Fibroblast of lung (primary cell): ENCODE measurements at regions not wholly inside any gene's neighbourhood (a gene's known extent, or its start where the extent isn't known, plus 50 kb on each side); places are given as distances from the start of the nearest gene placed in this dataset.
A peak's percentile ranks its signal among the peaks of the same experiment; 100 is the strongest.

Source experiments
- DNase-seq, 2 donors: peaks; one replicate each; pipeline versions ENCODE4 v3.0.0 to v3.0.0-alpha.2; 2010; ENCODE audit warnings: low read depth in 2 of 2
- H2AFZ ChIP-seq: 2 replicates; pipeline ENCODE4 v1.5.1; 2012; ENCODE audit warnings: low read length, control low read depth, inconsistent platforms
- H3K27ac ChIP-seq: 2 replicates; pipeline ENCODE4 v1.5.1; 2011; ENCODE audit warnings: low read length, control low read depth; ENCODE audit not compliant: insufficient read depth
- H3K27me3 ChIP-seq: 2 replicates; pipeline ENCODE4 v1.5.1; 2011; ENCODE audit warnings: mild to moderate bottlenecking, low read length; ENCODE audit not compliant: control insufficient read depth, insufficient read depth
- H3K36me3 ChIP-seq: 2 replicates; pipeline ENCODE4 v1.5.1; 2011; ENCODE audit warnings: low read length; ENCODE audit not compliant: control insufficient read depth, insufficient read depth
- H3K4me1 ChIP-seq: 2 replicates; pipeline ENCODE4 v1.5.1; 2011; ENCODE audit warnings: low read length; ENCODE audit not compliant: control insufficient read depth, insufficient read depth; ENCODE audit errors: extremely low read depth
- H3K4me2 ChIP-seq: 2 replicates; pipeline ENCODE4 v1.5.1; 2011; ENCODE audit warnings: low read length, control low read depth; ENCODE audit not compliant: insufficient read depth; ENCODE audit errors: extremely low read depth
- H3K4me3 ChIP-seq, 4 experiments: fragments of 200-600 bp in 1 of 4; sonication (generic) in 1 of 4; replicated peaks in 1 of 4; 2 replicates each; pipeline ENCODE4 v1.5.1; 2011 to 2016; ENCODE audit warnings: low read length in 4 of 4, low read depth in 3 of 4, mild to moderate bottlenecking in 3 of 4, control low read depth in 2 of 4, inconsistent platforms in 1 of 4, mixed read lengths in 1 of 4; ENCODE audit not compliant: insufficient read depth in 1 of 4; ENCODE audit errors: control extremely low read depth in 1 of 4
- H3K79me2 ChIP-seq: 2 replicates; pipeline ENCODE4 v1.5.1; 2012; ENCODE audit warnings: mild to moderate bottlenecking, low read length, inconsistent platforms; ENCODE audit not compliant: control insufficient read depth, insufficient read depth
- H3K9ac ChIP-seq: 2 replicates; pipeline ENCODE4 v1.5.1; 2011; ENCODE audit warnings: mild to moderate bottlenecking, low read length, control low read depth; ENCODE audit not compliant: insufficient read depth
- H3K9me3 ChIP-seq: 2 replicates; pipeline ENCODE4 v1.5.1; 2012; ENCODE audit warnings: low read depth, low read length; ENCODE audit not compliant: control insufficient read depth, insufficient read depth
- H4K20me1 ChIP-seq: 2 replicates; pipeline ENCODE4 v1.5.1; 2011; ENCODE audit warnings: low read length; ENCODE audit not compliant: control insufficient read depth, insufficient read depth; ENCODE audit errors: extremely low read depth
- EZH2 ChIP-seq: IDR thresholded peaks from 2 replicates; pipeline ENCODE4 v1.5.1; 2012; ENCODE audit warnings: low read length, control low read depth, mild to moderate bottlenecking; ENCODE audit errors: missing control alignments
- TF ChIP-seq, protein P1 (sequence below), 2 donors: IDR thresholded peaks in 1 of 2; conservative IDR thresholded peaks in 1 of 2; 1 replicate in 1 of 2; 2 replicates in 1 of 2; pipeline ENCODE4 v1.5.1; 2011 to 2012; ENCODE audit warnings: low read length in 2 of 2, control low read depth in 1 of 2, inconsistent platforms in 1 of 2, low read depth in 1 of 2, mild to moderate bottlenecking in 1 of 2

DNA sequence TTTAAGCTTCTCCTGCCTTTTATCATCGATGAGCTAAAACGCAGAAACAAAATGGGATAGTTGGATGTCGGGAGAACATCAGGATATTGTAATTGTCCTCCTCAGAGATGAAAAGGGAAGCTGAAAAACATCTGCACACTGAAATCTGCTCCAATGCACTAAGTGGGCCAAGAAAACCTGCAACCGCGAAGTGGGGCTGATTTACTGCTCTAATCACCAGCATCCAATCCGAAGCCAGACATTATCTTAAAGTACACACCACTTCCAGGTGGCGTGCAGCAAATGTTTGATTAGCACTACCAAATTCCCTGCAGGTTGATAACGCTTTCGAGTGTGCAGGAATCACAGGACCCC lies 230.3 kb upstream of the SLC14A2 start:
- Histone ChIP-seq H3K36me3 (no peaks in the 10 kb centered on the region), H3K4me1 (no peaks in the 10 kb centered on the region), H3K4me2 (no peak overlapping the region), H2AFZ (no peak overlapping the region), H3K27me3 (no peaks in the 10 kb centered on the region), H3K79me2 (no peaks in the 10 kb centered on the region), H3K9ac (no peak overlapping the region), H3K4me3 (no peak overlapping the region), H3K9me3 (no peaks in the 10 kb centered on the region), H4K20me1 (no peaks in the 10 kb centered on the region), H3K27ac (no peak overlapping the region)
- TF ChIP-seq, protein P1, sequence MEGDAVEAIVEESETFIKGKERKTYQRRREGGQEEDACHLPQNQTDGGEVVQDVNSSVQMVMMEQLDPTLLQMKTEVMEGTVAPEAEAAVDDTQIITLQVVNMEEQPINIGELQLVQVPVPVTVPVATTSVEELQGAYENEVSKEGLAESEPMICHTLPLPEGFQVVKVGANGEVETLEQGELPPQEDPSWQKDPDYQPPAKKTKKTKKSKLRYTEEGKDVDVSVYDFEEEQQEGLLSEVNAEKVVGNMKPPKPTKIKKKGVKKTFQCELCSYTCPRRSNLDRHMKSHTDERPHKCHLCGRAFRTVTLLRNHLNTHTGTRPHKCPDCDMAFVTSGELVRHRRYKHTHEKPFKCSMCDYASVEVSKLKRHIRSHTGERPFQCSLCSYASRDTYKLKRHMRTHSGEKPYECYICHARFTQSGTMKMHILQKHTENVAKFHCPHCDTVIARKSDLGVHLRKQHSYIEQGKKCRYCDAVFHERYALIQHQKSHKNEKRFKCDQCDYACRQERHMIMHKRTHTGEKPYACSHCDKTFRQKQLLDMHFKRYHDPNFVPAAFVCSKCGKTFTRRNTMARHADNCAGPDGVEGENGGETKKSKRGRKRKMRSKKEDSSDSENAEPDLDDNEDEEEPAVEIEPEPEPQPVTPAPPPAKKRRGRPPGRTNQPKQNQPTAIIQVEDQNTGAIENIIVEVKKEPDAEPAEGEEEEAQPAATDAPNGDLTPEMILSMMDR (conservative IDR thresholded peaks at IDR 0.05 in 1 of 2, IDR thresholded peaks at IDR 0.05 in 1 of 2; ENCODE audit: low read depth in 1 of 2, low read length in 2 of 2) = no peak
- no peak for TF ChIP-seq EZH2
- no peak for DNase-seq

GRCh38 chr18:45386041-45386655 lies 229.1 kb upstream of the SLC14A2 start:
- Histone ChIP-seq H3K79me2 (no peaks in the 10 kb centered on the region), H3K9me3 (no peaks in the 10 kb centered on the region), H3K4me2 (no peak overlapping the region), H3K27ac (no peak overlapping the region), H3K27me3 (no peaks in the 10 kb centered on the region), H4K20me1 (no peaks in the 10 kb centered on the region), H3K4me3 (no peak overlapping the region), H2AFZ (no peak overlapping the region), H3K36me3 (no peaks in the 10 kb centered on the region), H3K4me1 (no peaks in the 10 kb centered on the region), H3K9ac (no peak overlapping the region)
- DNase-seq = peak; percentile 47
- TF ChIP-seq, protein P1 (conservative IDR thresholded peaks at IDR 0.05 in 1 of 2, IDR thresholded peaks at IDR 0.05 in 1 of 2; ENCODE audit: low read depth in 1 of 2, low read length in 2 of 2) = peak; percentile 53 to 60
- TF ChIP-seq EZH2 = no peak

DNA sequence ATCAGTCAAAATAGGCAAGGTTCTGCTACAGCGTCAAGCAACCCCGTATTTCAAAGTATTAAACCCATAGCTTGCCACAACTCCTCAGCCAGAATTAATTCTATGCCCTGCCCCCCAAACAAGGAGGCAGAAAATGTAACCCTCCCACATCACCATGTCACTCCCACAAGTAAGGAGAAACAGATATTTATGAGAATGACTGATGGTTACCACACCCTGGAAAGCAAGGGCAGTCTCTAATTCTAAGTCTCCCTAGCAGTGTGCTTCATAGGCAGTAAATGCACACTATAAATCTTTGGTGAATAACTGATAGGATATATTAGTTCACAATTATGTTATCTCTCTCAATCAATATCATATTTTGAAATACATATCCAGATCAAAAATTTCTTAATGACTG lies 228.0 kb upstream of the SLC14A2 start:
- TF ChIP-seq, protein P1 (conservative IDR thresholded peaks at IDR 0.05 in 1 of 2, IDR thresholded peaks at IDR 0.05 in 1 of 2; ENCODE audit: low read depth in 1 of 2, low read length in 2 of 2) = no peak
- TF ChIP-seq EZH2 = no peak
- no peak for DNase-seq
- no peak overlapping the region for H3K9ac ChIP-seq
- no peak overlapping the region for H3K4me3 ChIP-seq
- H4K20me1 ChIP-seq = no peaks in the 10 kb centered on the region
- no peak overlapping the region for H3K4me2 ChIP-seq
- no peaks in the 10 kb centered on the region for H3K4me1 ChIP-seq
- no peak overlapping the region for H3K27ac ChIP-seq
- H3K27me3 ChIP-seq = no peaks in the 10 kb centered on the region
- no peaks in the 10 kb centered on the region for H3K36me3 ChIP-seq
- no peak overlapping the region for H2AFZ ChIP-seq
- H3K79me2 ChIP-seq = no peaks in the 10 kb centered on the region
- no peaks in the 10 kb centered on the region for H3K9me3 ChIP-seq
